Neural cell (in vitro differentiated cells): ENCODE measurements at regions not wholly inside any gene's neighbourhood (a gene's known extent, or its start where the extent isn't known, plus 50 kb on each side); places are given as distances from the start of the nearest gene placed in this dataset.

Experiments used
- H2AFZ ChIP-seq: fragments of 200-600, 300-800 bp; sonication (generic), shearing (Covaris generic); 2 replicates; pipeline ENCODE4 v1.6.0; 2014; ENCODE audit warnings: low read depth, mild to moderate bottlenecking, antibody characterized with exemption, low read length, moderate library complexity
- H3F3A ChIP-seq: fragments of 200-600 bp; shearing (Covaris generic); 2 replicates; pipeline ENCODE4 v1.6.1; 2016; ENCODE audit warnings: mild to moderate bottlenecking, moderate library complexity, mixed read lengths, antibody characterized with exemption, low read length; ENCODE audit not compliant: insufficient read depth, poor library complexity, severe bottlenecking
- H3K27ac ChIP-seq: fragments of 200-600, 300-800 bp; sonication (generic), shearing (Covaris generic); 2 replicates; pipeline ENCODE4 v1.5.1; 2014; ENCODE audit warnings: mild to moderate bottlenecking, low read length, moderate library complexity
- H3K27me3 ChIP-seq: fragments of 300-800, 200-600 bp; sonication (generic), shearing (Covaris generic); 2 replicates; pipeline ENCODE4 v1.6.0; 2014; ENCODE audit warnings: mild to moderate bottlenecking, low read depth, low read length, moderate library complexity; ENCODE audit not compliant: insufficient read depth
- H3K36me3 ChIP-seq: fragments of 300-800, 200-600 bp; sonication (generic), shearing (Covaris generic); 2 replicates; pipeline ENCODE4 v1.5.1; 2014; ENCODE audit warnings: mild to moderate bottlenecking, antibody characterized with exemption, low read length, moderate library complexity; ENCODE audit not compliant: insufficient read depth
- H3K4me2 ChIP-seq: fragments of 300-800, 200-600 bp; sonication (generic), shearing (Covaris generic); 2 replicates; pipeline ENCODE4 v1.6.0; 2014; ENCODE audit warnings: mild to moderate bottlenecking, low read length
- H3K4me3 ChIP-seq: fragments of 300-800, 200-600 bp; sonication (generic), shearing (Covaris generic); 2 replicates; pipeline ENCODE4 v1.5.1; 2014; ENCODE audit warnings: mild to moderate bottlenecking, low read length, moderate library complexity
- H3K79me2 ChIP-seq: fragments of 200-600 bp; shearing (Covaris generic); replicated peaks from 2 replicates; pipeline ENCODE4 v1.6.0; 2014; ENCODE audit warnings: mild to moderate bottlenecking, low read length, moderate library complexity; ENCODE audit not compliant: insufficient read depth
- H3K9ac ChIP-seq: fragments of 300-800, 200-600 bp; sonication (generic), shearing (Covaris generic); 2 replicates; pipeline ENCODE4 v1.6.1; 2016; ENCODE audit warnings: mild to moderate bottlenecking, low read length, mixed read lengths
- H3K9me2 ChIP-seq: fragments of 200-600 bp; shearing (Covaris generic); 2 replicates; pipeline ENCODE4 v1.6.1; 2016; ENCODE audit warnings: mild to moderate bottlenecking, low read length, mixed read lengths; ENCODE audit not compliant: insufficient read depth
- H3K9me3 ChIP-seq: fragments of 200-600, 300-800 bp; sonication (generic), shearing (Covaris generic); 2 replicates; pipeline ENCODE4 v1.6.1; 2016; ENCODE audit warnings: mild to moderate bottlenecking, mixed run types, low read length, moderate library complexity, mixed read lengths
- H4K20me1 ChIP-seq: fragments of 200-600 bp; shearing (Covaris generic); 2 replicates; pipeline ENCODE4 v1.6.1; 2016; ENCODE audit warnings: mild to moderate bottlenecking, mixed run types; ENCODE audit not compliant: insufficient read depth
- EP300 ChIP-seq: fragments of 450-650 bp; conservative IDR thresholded peaks from 2 replicates; pipeline ENCODE4 v1.6.1; 2014; ENCODE audit warnings: antibody characterized with exemption, mild to moderate bottlenecking, moderate library complexity; ENCODE audit not compliant: poor library complexity, severe bottlenecking
- EZH2 ChIP-seq: fragments of 200-600, 300-800 bp; shearing (Covaris generic), sonication (generic); IDR thresholded peaks from 2 replicates; pipeline ENCODE4 v1.6.1; 2014; ENCODE audit warnings: antibody characterized with exemption, low read length, borderline replicate concordance, mild to moderate bottlenecking; ENCODE audit not compliant: insufficient read depth, poor library complexity, severe bottlenecking
- MXI1 ChIP-seq: fragments of 450-650 bp; conservative IDR thresholded peaks from 2 replicates; pipeline ENCODE4 v1.6.1; 2014; ENCODE audit warnings: antibody characterized with exemption, mild to moderate bottlenecking; ENCODE audit not compliant: poor library complexity, severe bottlenecking
- POLR2AphosphoS5 ChIP-seq: IDR thresholded peaks from 2 replicates; pipeline ENCODE4 v1.6.1; 2012
- RAD21 ChIP-seq: fragments of 450-650 bp; conservative IDR thresholded peaks from 2 replicates; pipeline ENCODE4 v1.6.1; 2014; ENCODE audit warnings: antibody characterized with exemption, mild to moderate bottlenecking, moderate library complexity
- REST ChIP-seq: IDR thresholded peaks from 2 replicates; pipeline ENCODE4 v1.6.1; 2012; ENCODE audit warnings: borderline replicate concordance
- SMC3 ChIP-seq: fragments of 450-650 bp; conservative IDR thresholded peaks from 2 replicates; pipeline ENCODE4 v1.6.1; 2014; ENCODE audit warnings: antibody characterized with exemption, mild to moderate bottlenecking, moderate library complexity; ENCODE audit not compliant: poor library complexity
- TAF1 ChIP-seq: IDR thresholded peaks from 2 replicates; pipeline ENCODE4 v1.6.1; 2012; ENCODE audit warnings: low read depth
- TF ChIP-seq, protein P1 (sequence below): fragments of 450-650 bp; IDR thresholded peaks from 2 replicates; pipeline ENCODE4 v1.5.1; 2014; ENCODE audit warnings: antibody characterized with exemption, mild to moderate bottlenecking, moderate library complexity; ENCODE audit not compliant: poor library complexity, severe bottlenecking

- no peak overlapping the region for H3K27ac ChIP-seq
- H2AFZ ChIP-seq = no peak overlapping the region
- no peak overlapping the region for H3K4me2 ChIP-seq
- no peak overlapping the region for H3K4me3 ChIP-seq
- H3K79me2 ChIP-seq = no peaks in the 10 kb centered on the region
- no peaks in the 10 kb centered on the region for H3K9me2 ChIP-seq
- H3F3A ChIP-seq = no peaks in the 10 kb centered on the region
- H3K9ac ChIP-seq = no peak overlapping the region
- H4K20me1 ChIP-seq = no peaks in the 10 kb centered on the region
- no peaks in the 10 kb centered on the region for H3K27me3 ChIP-seq
- no peaks in the 10 kb centered on the region for H3K36me3 ChIP-seq
- TF ChIP-seq RAD21 = no peak
- no peak for TF ChIP-seq EP300
- no peak for TF ChIP-seq EZH2
- TF ChIP-seq, protein P1, sequence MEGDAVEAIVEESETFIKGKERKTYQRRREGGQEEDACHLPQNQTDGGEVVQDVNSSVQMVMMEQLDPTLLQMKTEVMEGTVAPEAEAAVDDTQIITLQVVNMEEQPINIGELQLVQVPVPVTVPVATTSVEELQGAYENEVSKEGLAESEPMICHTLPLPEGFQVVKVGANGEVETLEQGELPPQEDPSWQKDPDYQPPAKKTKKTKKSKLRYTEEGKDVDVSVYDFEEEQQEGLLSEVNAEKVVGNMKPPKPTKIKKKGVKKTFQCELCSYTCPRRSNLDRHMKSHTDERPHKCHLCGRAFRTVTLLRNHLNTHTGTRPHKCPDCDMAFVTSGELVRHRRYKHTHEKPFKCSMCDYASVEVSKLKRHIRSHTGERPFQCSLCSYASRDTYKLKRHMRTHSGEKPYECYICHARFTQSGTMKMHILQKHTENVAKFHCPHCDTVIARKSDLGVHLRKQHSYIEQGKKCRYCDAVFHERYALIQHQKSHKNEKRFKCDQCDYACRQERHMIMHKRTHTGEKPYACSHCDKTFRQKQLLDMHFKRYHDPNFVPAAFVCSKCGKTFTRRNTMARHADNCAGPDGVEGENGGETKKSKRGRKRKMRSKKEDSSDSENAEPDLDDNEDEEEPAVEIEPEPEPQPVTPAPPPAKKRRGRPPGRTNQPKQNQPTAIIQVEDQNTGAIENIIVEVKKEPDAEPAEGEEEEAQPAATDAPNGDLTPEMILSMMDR = no peak
- no peak for TF ChIP-seq REST
- TF ChIP-seq SMC3 = no peak
- no peak for TF ChIP-seq TAF1
- no peak for TF ChIP-seq MXI1
- no peak for TF ChIP-seq POLR2AphosphoS5
- H3K9me3 ChIP-seq = no peaks in the 10 kb centered on the region
Observed at GRCh38 chr6:44061375-44062104, 65.7 kb downstream of the MRPL14 start.

DNA sequence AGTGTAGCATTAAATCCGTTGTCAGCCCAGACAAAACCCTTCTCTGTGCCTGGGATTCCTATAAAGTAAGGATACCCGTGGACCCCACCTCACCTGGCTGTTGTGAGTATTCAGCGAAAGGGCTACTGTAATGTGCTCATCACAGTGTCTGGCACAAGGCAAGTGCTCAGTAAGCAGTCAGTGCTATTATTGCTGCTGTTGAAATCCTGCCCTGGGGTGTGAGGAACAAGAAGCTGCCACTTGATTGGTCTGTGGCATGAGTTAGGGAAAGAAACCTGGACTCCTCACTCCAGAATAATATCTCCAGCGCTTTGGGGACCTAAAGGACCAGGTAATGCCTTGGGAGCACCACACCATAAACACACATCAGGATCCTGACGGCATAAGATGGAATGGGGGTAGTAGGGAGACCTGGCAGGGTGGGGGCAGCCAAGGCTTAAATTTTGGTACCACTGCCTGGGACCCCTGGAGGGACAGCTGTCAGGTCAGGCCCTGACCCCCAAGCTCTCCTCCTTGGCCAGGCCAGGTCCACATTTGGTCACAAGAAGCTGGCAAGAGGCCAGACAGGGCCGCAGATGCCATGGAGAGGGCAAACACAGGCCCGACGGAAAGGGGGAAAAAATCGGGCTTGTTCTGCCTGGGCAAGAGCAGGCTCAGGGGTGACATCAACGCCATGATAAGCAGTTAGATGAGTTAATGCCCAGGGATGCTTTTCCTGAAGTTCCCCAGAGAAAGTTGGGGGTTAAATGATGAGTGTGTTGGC lies 66.5 kb downstream of the MRPL14 start:
- Histone ChIP-seq H3K9me2 (no peaks in the 10 kb centered on the region), H2AFZ (no peak overlapping the region), H3K4me2 (no peak overlapping the region), H3K36me3 (no peaks in the 10 kb centered on the region), H3K27me3 (no peaks in the 10 kb centered on the region), H3K4me3 (no peak overlapping the region), H3K79me2 (no peaks in the 10 kb centered on the region), H3F3A (no peaks in the 10 kb centered on the region), H3K27ac (no peak overlapping the region), H4K20me1 (no peaks in the 10 kb centered on the region), H3K9ac (no peak overlapping the region), H3K9me3 (no peaks in the 10 kb centered on the region)
- TF ChIP-seq EZH2 = no peak
- TF ChIP-seq SMC3 = no peak
- no peak for TF ChIP-seq RAD21
- no peak for TF ChIP-seq EP300
- TF ChIP-seq REST = no peak
- TF ChIP-seq TAF1 = no peak
- TF ChIP-seq MXI1 = no peak
